ENCODE measurements at regions not wholly inside any gene's neighbourhood (a gene's known extent, or its start where the extent isn't known, plus 50 kb on each side); places are given as distances from the start of the nearest gene placed in this dataset.
A peak's percentile ranks its signal among the peaks of the same experiment; 100 is the strongest.

DNA sequence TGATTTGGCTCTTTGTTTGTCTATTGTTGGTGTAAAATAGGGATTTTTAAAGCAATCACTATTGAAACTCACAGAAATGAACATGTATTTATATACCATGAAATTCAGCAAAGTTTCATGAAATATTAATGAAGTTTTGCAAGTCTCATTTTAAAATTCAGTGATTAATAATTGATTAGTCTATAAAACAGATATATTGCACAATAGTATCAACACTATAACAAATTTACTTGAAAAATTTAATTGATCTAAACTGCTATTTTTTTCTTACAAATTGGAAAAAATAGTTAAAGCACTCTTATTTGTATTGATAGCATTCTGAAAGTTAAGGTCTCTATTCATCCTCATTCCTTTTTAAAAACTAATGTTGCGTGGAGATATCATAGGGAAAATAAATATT is 121.0 kb upstream of the PCDH9 start:
- Histone ChIP-seq H3K36me3 (ENCODE audit: insufficient read depth, low read length) (no peaks in the 10 kb centered on the region), H3K9me3 (ENCODE audit: low read length) (no peaks in the 10 kb centered on the region), H3K27me3 (ENCODE audit: insufficient read depth, low read length) (no peaks in the 10 kb centered on the region), H2AFZ (ENCODE audit: low read depth, low read length) (no peak overlapping the region), H3K4me3 (ENCODE audit: low read length) (no peak overlapping the region), H3K4me1 (ENCODE audit: insufficient read depth, low read length) (peaks cover 3% of the 10 kb centered on the region)

DNA sequence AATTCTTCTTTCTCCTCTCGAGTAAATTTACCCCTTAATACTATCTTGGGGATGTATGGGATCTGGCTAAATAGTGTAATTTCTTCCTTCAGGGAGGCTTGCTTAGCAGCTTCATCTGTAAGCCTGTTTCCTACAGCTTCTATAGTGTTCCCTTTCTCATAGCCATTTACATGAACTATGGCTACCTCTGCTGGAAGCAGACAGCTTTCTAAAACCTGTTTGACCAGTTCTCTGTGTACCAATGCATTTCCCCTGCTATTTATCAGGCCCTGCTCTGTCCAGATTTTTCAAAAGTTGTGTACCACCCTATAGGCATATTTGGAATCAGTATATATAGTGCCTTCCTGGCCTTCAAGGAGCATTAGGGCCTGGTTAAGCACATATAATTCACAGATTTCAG is 113.6 kb upstream of the PCDH9 start:
- Histone ChIP-seq H3K9me3 (ENCODE audit: low read length) (peaks cover 1% of the 10 kb centered on the region), H3K4me1 (ENCODE audit: insufficient read depth, low read length) (no peaks in the 10 kb centered on the region), H3K36me3 (ENCODE audit: insufficient read depth, low read length) (no peaks in the 10 kb centered on the region), H2AFZ (ENCODE audit: low read depth, low read length) (no peak overlapping the region), H3K4me3 (ENCODE audit: low read length) (no peak overlapping the region), H3K27me3 (ENCODE audit: insufficient read depth, low read length) (no peaks in the 10 kb centered on the region)

DNA sequence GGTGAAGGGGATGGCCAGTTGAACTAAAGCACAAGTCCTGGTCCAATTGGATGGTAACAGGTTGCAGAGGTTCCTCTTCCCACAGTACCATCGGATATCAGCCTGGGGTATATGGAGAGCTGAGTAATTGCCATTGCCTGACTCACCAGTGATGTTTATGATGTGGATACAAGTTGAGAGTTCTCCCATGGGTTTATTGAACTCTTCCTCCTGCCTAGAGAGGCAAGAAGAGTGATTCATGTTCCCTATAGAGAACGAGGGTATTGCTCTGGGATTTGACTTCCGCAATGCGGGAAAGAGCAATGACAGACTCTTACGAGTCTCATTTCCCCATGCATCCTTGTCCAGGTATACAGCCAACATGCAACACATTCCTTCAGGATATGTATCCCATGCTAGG is 111.3 kb upstream of the PCDH9 start:
- no peak overlapping the region for H3K4me3 ChIP-seq (ENCODE audit: low read length)

DNA sequence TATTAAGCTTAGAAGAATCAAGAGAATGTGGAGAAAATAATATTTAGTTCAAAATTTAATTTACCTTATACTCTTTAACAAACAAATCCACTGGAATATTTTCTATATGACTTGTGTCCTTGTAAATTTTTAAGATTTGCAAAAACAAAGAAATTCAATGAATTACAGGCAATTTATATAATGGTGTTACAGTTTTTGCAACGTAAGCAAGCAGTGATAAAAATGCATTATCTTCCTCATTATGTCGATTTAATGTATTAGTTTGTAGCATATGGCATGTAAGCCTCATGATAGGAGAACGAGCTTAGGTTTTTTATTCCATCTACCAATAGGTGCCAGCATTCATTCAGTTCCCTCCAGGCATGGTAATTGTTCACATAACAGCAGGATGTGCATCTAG is 100.0 kb upstream of the PCDH9 start:
- Histone ChIP-seq H3K4me1 (ENCODE audit: insufficient read depth, low read length) (no peaks in the 10 kb centered on the region), H2AFZ (ENCODE audit: low read depth, low read length) (no peak overlapping the region), H3K9me3 (ENCODE audit: low read length) (no peaks in the 10 kb centered on the region), H3K36me3 (ENCODE audit: insufficient read depth, low read length) (no peaks in the 10 kb centered on the region), H3K4me3 (ENCODE audit: low read length) (no peak overlapping the region), H3K27me3 (ENCODE audit: insufficient read depth, low read length) (no peaks in the 10 kb centered on the region)

More for the DNA sequence above, 111.3 kb upstream of the PCDH9 start:
- Histone ChIP-seq H3K27me3 (ENCODE audit: insufficient read depth, low read length) (no peaks in the 10 kb centered on the region), H3K9me3 (ENCODE audit: low read length) (peaks cover 1% of the 10 kb centered on the region), H3K36me3 (ENCODE audit: insufficient read depth, low read length) (no peaks in the 10 kb centered on the region), H2AFZ (ENCODE audit: low read depth, low read length) (no peak overlapping the region), H3K4me1 (ENCODE audit: insufficient read depth, low read length) (no peaks in the 10 kb centered on the region)

DNA sequence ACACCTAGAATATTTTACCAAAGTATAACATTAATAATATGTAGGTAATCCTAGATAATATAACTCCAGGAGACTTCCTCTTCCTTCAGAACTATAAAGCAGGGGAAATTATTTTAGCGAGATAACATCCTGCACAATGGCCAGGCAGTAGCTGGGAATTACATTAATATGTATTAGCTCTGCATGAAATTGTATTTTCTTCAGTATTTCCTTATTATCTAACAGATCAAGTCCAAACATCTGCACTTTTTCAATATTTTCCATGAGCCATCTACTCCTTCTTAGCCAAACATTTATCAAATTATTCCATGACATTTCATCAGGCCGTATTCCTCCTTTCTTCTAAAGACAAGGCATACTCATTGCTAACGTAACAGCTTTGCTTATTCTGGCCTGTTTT is 98.8 kb upstream of the PCDH9 start:
- Histone ChIP-seq H2AFZ (ENCODE audit: low read depth, low read length) (no peak overlapping the region), H3K36me3 (ENCODE audit: insufficient read depth, low read length) (no peaks in the 10 kb centered on the region), H3K27me3 (ENCODE audit: insufficient read depth, low read length) (no peaks in the 10 kb centered on the region), H3K4me1 (ENCODE audit: insufficient read depth, low read length) (no peaks in the 10 kb centered on the region), H3K4me3 (ENCODE audit: low read length) (no peak overlapping the region), H3K9me3 (ENCODE audit: low read length) (no peaks in the 10 kb centered on the region)

DNA sequence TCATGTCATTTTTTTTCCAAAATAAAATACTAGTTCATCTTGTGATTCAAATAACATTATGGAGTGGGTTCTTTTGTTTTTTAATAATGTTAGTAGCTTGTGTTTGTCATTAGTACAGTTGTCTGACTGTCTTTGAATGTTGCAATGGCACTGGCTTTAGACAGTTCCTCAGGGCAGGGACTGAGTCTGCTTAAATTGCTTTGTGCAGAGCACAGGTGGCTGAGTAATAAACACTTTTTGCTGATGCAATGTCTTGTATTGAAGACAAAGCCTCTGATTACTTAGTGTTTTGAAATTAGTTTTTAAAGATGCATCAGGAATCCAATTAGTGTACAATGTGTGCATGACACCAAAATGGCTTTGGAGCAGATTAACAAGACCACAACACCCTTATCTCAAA is 88.7 kb upstream of the PCDH9 start:
- Histone ChIP-seq H3K36me3 (ENCODE audit: insufficient read depth, low read length) (no peaks in the 10 kb centered on the region), H3K4me1 (ENCODE audit: insufficient read depth, low read length) (no peaks in the 10 kb centered on the region), H3K27me3 (ENCODE audit: insufficient read depth, low read length) (no peaks in the 10 kb centered on the region), H2AFZ (ENCODE audit: low read depth, low read length) (no peak overlapping the region), H3K9me3 (ENCODE audit: low read length) (no peaks in the 10 kb centered on the region), H3K4me3 (ENCODE audit: low read length) (no peak overlapping the region)

DNA sequence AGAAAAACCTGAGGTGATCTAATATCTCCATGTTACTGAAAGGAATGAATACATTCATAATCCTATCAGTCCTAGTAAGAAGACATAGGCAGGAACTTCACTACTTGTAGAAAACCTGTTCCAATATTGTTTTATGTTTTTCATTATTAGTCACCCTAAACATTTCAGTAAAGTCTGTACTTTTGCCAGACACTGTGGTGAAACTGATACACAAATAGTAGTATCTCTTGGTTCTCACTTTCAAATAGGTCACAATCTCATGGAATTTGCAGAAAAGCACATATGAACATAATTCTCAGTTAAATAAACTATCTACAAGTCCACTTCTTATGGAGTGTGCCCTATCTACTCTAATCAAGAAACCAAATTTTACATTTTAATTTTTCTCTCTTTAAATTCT is 88.3 kb upstream of the PCDH9 start:
- H3K36me3 ChIP-seq (ENCODE audit: insufficient read depth, low read length): no peaks in the 10 kb centered on the region
- no peaks in the 10 kb centered on the region for H3K4me1 ChIP-seq (ENCODE audit: insufficient read depth, low read length)
- H3K27me3 ChIP-seq (ENCODE audit: insufficient read depth, low read length): no peaks in the 10 kb centered on the region
- no peaks in the 10 kb centered on the region for H3K9me3 ChIP-seq (ENCODE audit: low read length)
- no peak overlapping the region for H3K4me3 ChIP-seq (ENCODE audit: low read length)
- no peak overlapping the region for H2AFZ ChIP-seq (ENCODE audit: low read depth, low read length)

DNA sequence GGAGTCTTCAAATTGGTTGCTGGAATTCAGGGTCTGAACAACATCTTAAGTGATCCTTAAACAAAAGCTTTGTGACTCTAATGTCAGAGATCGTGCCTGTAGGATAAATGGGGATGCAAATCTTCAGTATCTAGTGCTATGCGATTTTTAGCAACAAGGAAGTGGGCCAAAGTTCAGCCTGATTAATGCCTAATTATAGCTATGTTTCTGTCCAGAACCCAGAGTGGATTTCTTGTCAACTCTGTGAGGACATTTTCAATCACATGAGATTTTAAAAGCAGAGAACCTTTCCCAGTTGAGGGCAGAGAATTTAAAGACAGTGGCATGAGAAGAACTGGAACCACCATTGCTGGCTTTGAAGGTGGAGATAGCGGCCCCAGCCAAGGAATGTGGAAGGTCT is 84.3 kb upstream of the PCDH9 start:
- no peaks in the 10 kb centered on the region for H3K27me3 ChIP-seq (ENCODE audit: insufficient read depth, low read length)
- no peaks in the 10 kb centered on the region for H3K9me3 ChIP-seq (ENCODE audit: low read length)
- H3K4me3 ChIP-seq (ENCODE audit: low read length): no peak overlapping the region
- no peaks in the 10 kb centered on the region for H3K36me3 ChIP-seq (ENCODE audit: insufficient read depth, low read length)
- peak overlapping the region; percentile 61 for H2AFZ ChIP-seq (ENCODE audit: low read depth, low read length)
- no peaks in the 10 kb centered on the region for H3K4me1 ChIP-seq (ENCODE audit: insufficient read depth, low read length)

DNA sequence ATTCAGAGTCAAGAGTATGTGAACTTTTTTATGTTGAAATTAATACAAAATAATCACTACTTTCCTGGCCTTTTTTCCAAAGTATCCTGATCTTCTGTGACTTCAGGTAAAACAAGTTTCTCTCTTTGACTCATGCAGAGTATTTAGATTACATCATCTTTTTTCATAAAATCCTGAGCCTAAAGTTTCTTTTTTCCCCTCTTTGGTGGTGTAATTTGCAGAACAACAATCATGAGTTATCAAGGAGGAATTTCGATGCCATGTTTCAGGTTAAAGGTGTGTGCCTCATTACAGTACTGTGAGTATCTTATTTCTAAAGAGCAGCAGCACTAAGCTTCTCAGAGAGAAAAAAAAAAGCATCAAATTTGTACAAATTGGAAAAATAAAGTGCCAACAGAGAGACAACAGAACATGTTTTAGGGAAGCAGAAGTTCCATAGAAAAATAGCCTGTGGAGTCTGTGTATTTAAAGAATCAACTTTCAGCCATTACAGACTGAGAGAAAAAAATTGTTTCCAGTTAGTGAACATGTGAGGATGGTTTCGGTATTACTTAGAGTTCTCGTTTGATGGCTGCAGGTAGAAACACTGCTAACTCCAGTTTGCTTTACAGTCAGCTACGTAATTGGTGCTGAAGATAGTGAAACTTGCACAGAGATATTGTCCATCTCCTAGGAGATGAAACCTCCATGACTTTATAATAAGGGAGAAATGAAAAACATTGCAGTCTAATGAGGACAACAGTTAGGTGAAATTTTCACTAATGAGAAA is 78.1 kb upstream of the PCDH9 start:
- Histone ChIP-seq H3K36me3 (ENCODE audit: insufficient read depth, low read length) (no peaks in the 10 kb centered on the region), H3K9me3 (ENCODE audit: low read length) (no peaks in the 10 kb centered on the region), H3K4me1 (ENCODE audit: insufficient read depth, low read length) (no peaks in the 10 kb centered on the region), H2AFZ (ENCODE audit: low read depth, low read length) (no peak overlapping the region), H3K27me3 (ENCODE audit: insufficient read depth, low read length) (no peaks in the 10 kb centered on the region), H3K4me3 (ENCODE audit: low read length) (no peak overlapping the region)

DNA sequence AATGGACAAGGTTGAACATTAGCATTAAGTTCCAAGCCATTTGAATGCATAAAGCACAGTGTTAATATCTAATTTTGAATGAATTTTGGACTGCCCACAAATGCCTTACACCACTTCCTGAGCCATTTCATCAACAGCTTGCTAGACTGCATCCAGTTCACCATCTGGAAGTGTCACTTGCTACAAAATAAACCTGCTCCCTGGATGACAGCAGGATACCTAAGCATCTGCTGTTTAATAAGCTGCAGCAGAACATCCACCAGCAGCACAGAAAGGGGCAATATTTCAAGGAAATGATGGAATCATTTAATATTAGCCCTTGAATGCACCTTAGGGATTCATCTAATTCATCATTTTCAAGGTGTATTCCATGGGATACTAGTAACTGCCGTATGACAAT is 76.6 kb upstream of the PCDH9 start:
- no peaks in the 10 kb centered on the region for H3K27me3 ChIP-seq (ENCODE audit: insufficient read depth, low read length)
- H3K9me3 ChIP-seq (ENCODE audit: low read length): no peaks in the 10 kb centered on the region
- H3K36me3 ChIP-seq (ENCODE audit: insufficient read depth, low read length): no peaks in the 10 kb centered on the region
- no peaks in the 10 kb centered on the region for H3K4me1 ChIP-seq (ENCODE audit: insufficient read depth, low read length)
- H2AFZ ChIP-seq (ENCODE audit: low read depth, low read length): no peak overlapping the region
- H3K4me3 ChIP-seq (ENCODE audit: low read length): no peak overlapping the region

DNA sequence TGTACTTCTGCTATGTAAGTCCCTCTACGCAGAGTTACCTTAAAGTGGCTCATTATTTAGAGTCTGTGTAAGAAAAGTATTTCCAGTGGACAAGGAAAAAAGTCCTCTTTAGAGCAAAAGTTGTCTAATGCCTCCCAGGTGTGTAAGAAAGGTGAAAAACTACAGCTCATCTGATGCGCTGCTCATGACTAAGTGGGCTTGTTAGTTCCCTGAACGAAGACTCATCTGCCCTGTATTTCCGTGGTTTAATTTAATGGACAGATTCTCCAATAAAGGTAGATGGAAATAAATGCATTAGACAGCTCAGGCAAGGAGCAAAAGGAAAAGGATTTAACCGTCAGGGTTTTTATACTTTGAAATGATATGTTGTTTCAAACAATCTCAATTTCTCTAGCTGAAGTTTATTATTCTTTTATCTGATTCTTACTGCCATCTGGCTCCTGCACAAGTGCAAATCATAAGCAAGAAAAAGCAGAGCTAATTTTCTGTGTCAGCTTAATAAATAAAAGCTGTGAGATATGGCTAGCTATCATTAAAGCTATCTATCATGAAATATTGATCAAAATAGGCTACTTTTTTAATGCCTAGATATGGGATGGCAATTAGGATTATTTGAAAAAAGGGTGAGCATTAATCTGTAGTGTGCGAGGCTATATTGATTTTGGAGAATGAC is 73.7 kb upstream of the PCDH9 start:
- no peaks in the 10 kb centered on the region for H3K27me3 ChIP-seq (ENCODE audit: insufficient read depth, low read length)
- no peaks in the 10 kb centered on the region for H3K36me3 ChIP-seq (ENCODE audit: insufficient read depth, low read length)
- H2AFZ ChIP-seq (ENCODE audit: low read depth, low read length): peak overlapping the region; percentile 55
- no peaks in the 10 kb centered on the region for H3K9me3 ChIP-seq (ENCODE audit: low read length)
- no peak overlapping the region for H3K4me3 ChIP-seq (ENCODE audit: low read length)
- H3K4me1 ChIP-seq (ENCODE audit: insufficient read depth, low read length): no peaks in the 10 kb centered on the region

DNA sequence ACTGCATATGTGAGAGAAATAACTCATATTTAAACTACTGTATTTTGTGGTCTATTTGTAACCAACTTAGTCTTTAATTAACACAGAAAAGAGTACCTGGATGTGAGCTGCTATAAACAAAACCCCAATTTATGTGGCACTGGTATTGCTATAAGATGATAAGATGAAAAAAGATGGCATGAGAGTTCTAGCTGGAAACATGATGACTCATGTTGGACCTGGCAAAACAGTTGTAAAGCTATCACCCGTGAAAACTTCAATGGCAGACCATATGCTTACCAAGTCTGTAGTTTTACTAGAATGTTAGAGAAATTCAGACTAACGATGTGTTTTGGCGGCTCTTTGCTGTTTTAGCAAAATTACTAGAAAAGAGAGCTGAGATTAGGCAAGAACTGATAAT is 69.6 kb upstream of the PCDH9 start:
- H3K9me3 ChIP-seq (ENCODE audit: low read length): no peaks in the 10 kb centered on the region

DNA sequence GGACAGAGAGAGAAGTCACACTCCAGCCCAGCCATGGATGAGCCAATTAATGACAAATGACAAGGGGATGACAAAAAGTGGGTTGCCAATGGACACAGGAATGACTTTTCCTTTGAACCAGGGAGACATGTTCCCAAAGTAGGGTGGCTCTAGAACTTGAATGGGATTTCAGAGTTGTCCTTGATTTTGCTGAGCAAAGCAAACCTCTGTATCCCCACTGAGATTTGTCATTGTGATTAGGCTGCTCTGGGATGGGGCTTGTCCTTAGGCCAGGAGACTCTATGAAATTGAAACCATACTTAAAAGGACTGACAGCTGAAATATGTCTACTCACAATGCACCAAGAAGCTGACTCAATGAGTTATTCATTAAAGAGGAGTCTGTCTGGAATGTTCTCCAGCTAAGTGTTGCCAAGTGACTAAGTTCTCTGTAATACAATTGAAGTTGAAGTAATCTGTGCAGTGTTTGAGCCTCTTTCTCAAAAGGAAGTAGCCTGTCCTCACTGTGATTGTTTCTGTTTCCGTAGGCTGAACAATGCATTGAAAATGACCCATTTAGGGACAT is 69.0 kb upstream of the PCDH9 start:
- H3K9me3 ChIP-seq (ENCODE audit: low read length): no peaks in the 10 kb centered on the region
- H3K27me3 ChIP-seq (ENCODE audit: insufficient read depth, low read length): no peaks in the 10 kb centered on the region
- H3K36me3 ChIP-seq (ENCODE audit: insufficient read depth, low read length): no peaks in the 10 kb centered on the region
- H3K4me3 ChIP-seq (ENCODE audit: low read length): no peak overlapping the region
- no peak overlapping the region for H2AFZ ChIP-seq (ENCODE audit: low read depth, low read length)
- peaks cover 9% of the 10 kb centered on the region for H3K4me1 ChIP-seq (ENCODE audit: insufficient read depth, low read length)

More for the DNA sequence above, 69.6 kb upstream of the PCDH9 start:
- H3K4me3 ChIP-seq (ENCODE audit: low read length): no peak overlapping the region
- H3K4me1 ChIP-seq (ENCODE audit: insufficient read depth, low read length): peaks cover 9% of the 10 kb centered on the region
- H2AFZ ChIP-seq (ENCODE audit: low read depth, low read length): peak overlapping the region; percentile 10
- H3K27me3 ChIP-seq (ENCODE audit: insufficient read depth, low read length): no peaks in the 10 kb centered on the region
- no peaks in the 10 kb centered on the region for H3K36me3 ChIP-seq (ENCODE audit: insufficient read depth, low read length)

Measured in neuron (in vitro differentiated cells).